ENCODE measurements at regions not wholly inside any gene's neighbourhood (a gene's known extent, or its start where the extent isn't known, plus 50 kb on each side); places are given as distances from the start of the nearest gene placed in this dataset.

GRCh38 chrX:152024710-152025109, 50.2 kb upstream of the GABRE start:
- TF ChIP-seq CTCF (IDR thresholded peaks at IDR 0.05) (no peak), POLR2A (IDR thresholded peaks at IDR 0.05) (no peak), POLR2AphosphoS5 (IDR thresholded peaks at IDR 0.05) (no peak)
